GM12878 (cell line): ENCODE measurements at regions not wholly inside any gene's neighbourhood (a gene's known extent, or its start where the extent isn't known, plus 50 kb on each side); places are given as distances from the start of the nearest gene placed in this dataset.

Source experiments
- CEBPB ChIP-seq, 2 experiments: fragments of 150-350 bp in 1 of 2; IDR thresholded peaks; 2 replicates each; pipeline ENCODE4 v1.6.1; 2012 to 2014; ENCODE audit warnings: low read depth in 2 of 2, low read length in 2 of 2, borderline replicate concordance in 1 of 2, inconsistent platforms in 1 of 2
- CHD4 ChIP-seq: fragments of 200-600 bp; sonication (generic); IDR thresholded peaks from 2 replicates; pipeline ENCODE4 v1.6.1; 2016; ENCODE audit warnings: mild to moderate bottlenecking
- CTCF ChIP-seq, 3 experiments: IDR thresholded peaks in 2 of 3; conservative IDR thresholded peaks in 1 of 3; 2 replicates each; pipeline ENCODE4 v1.5.1; 2011; ENCODE audit warnings: low read depth in 3 of 3, low read length in 3 of 3, mild to moderate bottlenecking in 3 of 3, control low read depth in 2 of 3, moderate library complexity in 2 of 3, inconsistent platforms in 1 of 3, mixed read lengths in 1 of 3; ENCODE audit not compliant: control insufficient read depth in 2 of 3, insufficient read depth in 1 of 3; ENCODE audit errors: extremely low read depth in 1 of 3
- E2F4 ChIP-seq: IDR thresholded peaks from 2 replicates; pipeline ENCODE4 v1.6.1; 2012; ENCODE audit warnings: low read depth, low read length, improper control_type of control experiment
- EP300 ChIP-seq, 2 experiments: fragments of 150-350 bp in 1 of 2; IDR thresholded peaks; 2 replicates each; pipeline ENCODE4 v1.6.1; 2011 to 2012; ENCODE audit warnings: low read depth in 2 of 2, low read length in 2 of 2, borderline replicate concordance in 1 of 2, improper control_type of control experiment in 1 of 2, inconsistent platforms in 1 of 2; ENCODE audit not compliant: control insufficient read depth in 1 of 2
- EZH2 ChIP-seq: IDR thresholded peaks from 2 replicates; pipeline ENCODE4 v1.6.1; 2012; ENCODE audit warnings: low read depth, mild to moderate bottlenecking, control low read depth, inconsistent platforms, low read length, borderline replicate concordance; ENCODE audit not compliant: control insufficient read depth
- GABPA ChIP-seq: IDR thresholded peaks from 2 replicates; pipeline ENCODE4 v1.6.1; 2014; ENCODE audit warnings: antibody characterized with exemption, low read depth, mild to moderate bottlenecking, inconsistent platforms
- MTA3 ChIP-seq: IDR thresholded peaks from 2 replicates; pipeline ENCODE4 v1.6.1; 2012; ENCODE audit warnings: low read length, inconsistent platforms, borderline replicate concordance
- POLR2AphosphoS2 ChIP-seq: IDR thresholded peaks from 2 replicates; pipeline ENCODE4 v1.6.1; 2011; ENCODE audit warnings: low read depth, mild to moderate bottlenecking, low read length, improper control_type of control experiment, moderate library complexity
- SIN3A ChIP-seq: IDR thresholded peaks from 2 replicates; pipeline ENCODE4 v1.6.1; 2012; ENCODE audit warnings: low read depth, low read length, improper control_type of control experiment
- SREBF1 ChIP-seq: IDR thresholded peaks from 2 replicates; pipeline ENCODE4 v1.6.1; 2012; ENCODE audit warnings: mild to moderate bottlenecking, low read length
- SUZ12 ChIP-seq: fragments of 200-600 bp; sonication (generic); IDR thresholded peaks from one replicate; pipeline ENCODE4 v1.6.1; 2018; ENCODE audit warnings: antibody characterized with exemption, mild to moderate bottlenecking; ENCODE audit not compliant: unreplicated experiment
- YBX1 ChIP-seq: fragments of 450-650 bp; IDR thresholded peaks from 2 replicates; pipeline ENCODE4 v1.6.1; 2016; ENCODE audit warnings: antibody characterized with exemption

- TF ChIP-seq CHD4 (no peak), EP300 (IDR thresholded peaks at IDR 0.05; ENCODE audit: borderline replicate concordance in 1 of 2, control insufficient read depth in 1 of 2, low read depth in 2 of 2, low read length in 2 of 2) (no peak), GABPA (no peak), E2F4 (no peak), CTCF (IDR thresholded peaks at IDR 0.05 in 2 of 3, conservative IDR thresholded peaks at IDR 0.05 in 1 of 3; ENCODE audit: control insufficient read depth in 2 of 3, extremely low read depth in 1 of 3, insufficient read depth in 1 of 3, low read depth in 3 of 3, low read length in 3 of 3) (no peak), YBX1 (no peak), SREBF1 (no peak), POLR2AphosphoS2 (no peak), SIN3A (no peak), CEBPB (IDR thresholded peaks at IDR 0.05; ENCODE audit: borderline replicate concordance in 1 of 2, low read depth in 2 of 2, low read length in 2 of 2) (no peak), EZH2 (no peak), MTA3 (no peak), SUZ12 (no peak)
Measured at GRCh38 chr2:48856144-48856543, 100.6 kb upstream of the LHCGR start.
